NCI-H82 (cell line): ENCODE measurements at regions not wholly inside any gene's neighbourhood (a gene's known extent, or its start where the extent isn't known, plus 50 kb on each side); places are given as distances from the start of the nearest gene placed in this dataset.
"Not testable (repeated sequence)": the region's sequence is repeated elsewhere in the genome, so short reads cannot be mapped to it uniquely, and the experiment has no call there.

Experiments used
- DNase-seq: peaks from one replicate; lab custom pipeline; 2025; lab: John Stamatoyannopoulos, UW

GRCh38 chr11:26896719-26897118 lies 97.2 kb upstream of the FIBIN start:
- no peak for DNase-seq

- DNase-seq, result no peak
These were observed 95.1 kb upstream of the FIBIN start for GRCh38 chr11:26898799-26899198.

GRCh38 chr11:26901162-26901561 lies 92.8 kb upstream of the FIBIN start:
- no peak for DNase-seq

- peak; percentile 17 for DNase-seq
These were observed 89.8 kb upstream of the FIBIN start for GRCh38 chr11:26904132-26904531.

- no peak for DNase-seq
These were observed 89.1 kb upstream of the FIBIN start for GRCh38 chr11:26904801-26905200.

- DNase-seq, result peak; percentile 6
These were observed 88.5 kb upstream of the FIBIN start for GRCh38 chr11:26905368-26905767.

- DNase-seq, result no peak
These were observed 84.4 kb upstream of the FIBIN start for GRCh38 chr11:26909515-26909914.

- DNase-seq, result no peak
These were observed 83.8 kb upstream of the FIBIN start for GRCh38 chr11:26909991-26910591.

GRCh38 chr11:26914968-26915367 lies 78.9 kb upstream of the FIBIN start:
- DNase-seq, result no peak

- no peak for DNase-seq
These were observed 77.1 kb upstream of the FIBIN start for GRCh38 chr11:26916805-26917204.

GRCh38 chr11:26928582-26928981 lies 65.3 kb upstream of the FIBIN start:
- DNase-seq, result no peak

GRCh38 chr11:26929806-26930517 lies 64.0 kb upstream of the FIBIN start:
- DNase-seq, result no peak

GRCh38 chr11:26930518-26931247 lies 63.2 kb upstream of the FIBIN start:
- DNase-seq, result peak; percentile 35

GRCh38 chr11:26931248-26931631 lies 62.7 kb upstream of the FIBIN start:
- peak; percentile 35 for DNase-seq

- DNase-seq, result no peak
These were observed 62.0 kb upstream of the FIBIN start for GRCh38 chr11:26931881-26932280.

GRCh38 chr11:26936109-26936508 lies 57.8 kb upstream of the FIBIN start:
- peak; percentile 92 for DNase-seq

- DNase-seq, result peak; percentile 17
These were observed 56.5 kb upstream of the FIBIN start for GRCh38 chr11:26937386-26937785.

- not testable (repeated sequence) for DNase-seq
These were observed 53.4 kb upstream of the FIBIN start for GRCh38 chr11:26940501-26940900.

- DNase-seq, result no peak
These were observed 51.6 kb upstream of the FIBIN start for GRCh38 chr11:26942356-26942755.

GRCh38 chr11:26943636-26944035 lies 50.3 kb upstream of the FIBIN start:
- DNase-seq, result peak; percentile 96
